Neural cell (in vitro differentiated cells): ENCODE measurements at regions not wholly inside any gene's neighbourhood (a gene's known extent, or its start where the extent isn't known, plus 50 kb on each side); places are given as distances from the start of the nearest gene placed in this dataset.
A peak's percentile ranks its signal among the peaks of the same experiment; 100 is the strongest.

Source experiments
- H2AFZ ChIP-seq: fragments of 200-600, 300-800 bp; sonication (generic), shearing (Covaris generic); 2 replicates; pipeline ENCODE4 v1.6.0; 2014; ENCODE audit warnings: low read depth, mild to moderate bottlenecking, antibody characterized with exemption, low read length, moderate library complexity
- H3F3A ChIP-seq: fragments of 200-600 bp; shearing (Covaris generic); 2 replicates; pipeline ENCODE4 v1.6.1; 2016; ENCODE audit warnings: mild to moderate bottlenecking, moderate library complexity, mixed read lengths, antibody characterized with exemption, low read length; ENCODE audit not compliant: insufficient read depth, poor library complexity, severe bottlenecking
- H3K27ac ChIP-seq: fragments of 200-600, 300-800 bp; sonication (generic), shearing (Covaris generic); 2 replicates; pipeline ENCODE4 v1.5.1; 2014; ENCODE audit warnings: mild to moderate bottlenecking, low read length, moderate library complexity
- H3K27me3 ChIP-seq: fragments of 300-800, 200-600 bp; sonication (generic), shearing (Covaris generic); 2 replicates; pipeline ENCODE4 v1.6.0; 2014; ENCODE audit warnings: mild to moderate bottlenecking, low read depth, low read length, moderate library complexity; ENCODE audit not compliant: insufficient read depth
- H3K36me3 ChIP-seq: fragments of 300-800, 200-600 bp; sonication (generic), shearing (Covaris generic); 2 replicates; pipeline ENCODE4 v1.5.1; 2014; ENCODE audit warnings: mild to moderate bottlenecking, antibody characterized with exemption, low read length, moderate library complexity; ENCODE audit not compliant: insufficient read depth
- H3K4me2 ChIP-seq: fragments of 300-800, 200-600 bp; sonication (generic), shearing (Covaris generic); 2 replicates; pipeline ENCODE4 v1.6.0; 2014; ENCODE audit warnings: mild to moderate bottlenecking, low read length
- H3K4me3 ChIP-seq: fragments of 300-800, 200-600 bp; sonication (generic), shearing (Covaris generic); 2 replicates; pipeline ENCODE4 v1.5.1; 2014; ENCODE audit warnings: mild to moderate bottlenecking, low read length, moderate library complexity
- H3K79me2 ChIP-seq: fragments of 200-600 bp; shearing (Covaris generic); replicated peaks from 2 replicates; pipeline ENCODE4 v1.6.0; 2014; ENCODE audit warnings: mild to moderate bottlenecking, low read length, moderate library complexity; ENCODE audit not compliant: insufficient read depth
- H3K9ac ChIP-seq: fragments of 300-800, 200-600 bp; sonication (generic), shearing (Covaris generic); 2 replicates; pipeline ENCODE4 v1.6.1; 2016; ENCODE audit warnings: mild to moderate bottlenecking, low read length, mixed read lengths
- H3K9me2 ChIP-seq: fragments of 200-600 bp; shearing (Covaris generic); 2 replicates; pipeline ENCODE4 v1.6.1; 2016; ENCODE audit warnings: mild to moderate bottlenecking, low read length, mixed read lengths; ENCODE audit not compliant: insufficient read depth
- H3K9me3 ChIP-seq: fragments of 200-600, 300-800 bp; sonication (generic), shearing (Covaris generic); 2 replicates; pipeline ENCODE4 v1.6.1; 2016; ENCODE audit warnings: mild to moderate bottlenecking, mixed run types, low read length, moderate library complexity, mixed read lengths
- H4K20me1 ChIP-seq: fragments of 200-600 bp; shearing (Covaris generic); 2 replicates; pipeline ENCODE4 v1.6.1; 2016; ENCODE audit warnings: mild to moderate bottlenecking, mixed run types; ENCODE audit not compliant: insufficient read depth
- EP300 ChIP-seq: fragments of 450-650 bp; conservative IDR thresholded peaks from 2 replicates; pipeline ENCODE4 v1.6.1; 2014; ENCODE audit warnings: antibody characterized with exemption, mild to moderate bottlenecking, moderate library complexity; ENCODE audit not compliant: poor library complexity, severe bottlenecking
- EZH2 ChIP-seq: fragments of 200-600, 300-800 bp; shearing (Covaris generic), sonication (generic); IDR thresholded peaks from 2 replicates; pipeline ENCODE4 v1.6.1; 2014; ENCODE audit warnings: antibody characterized with exemption, low read length, borderline replicate concordance, mild to moderate bottlenecking; ENCODE audit not compliant: insufficient read depth, poor library complexity, severe bottlenecking
- MXI1 ChIP-seq: fragments of 450-650 bp; conservative IDR thresholded peaks from 2 replicates; pipeline ENCODE4 v1.6.1; 2014; ENCODE audit warnings: antibody characterized with exemption, mild to moderate bottlenecking; ENCODE audit not compliant: poor library complexity, severe bottlenecking
- POLR2AphosphoS5 ChIP-seq: IDR thresholded peaks from 2 replicates; pipeline ENCODE4 v1.6.1; 2012
- RAD21 ChIP-seq: fragments of 450-650 bp; conservative IDR thresholded peaks from 2 replicates; pipeline ENCODE4 v1.6.1; 2014; ENCODE audit warnings: antibody characterized with exemption, mild to moderate bottlenecking, moderate library complexity
- REST ChIP-seq: IDR thresholded peaks from 2 replicates; pipeline ENCODE4 v1.6.1; 2012; ENCODE audit warnings: borderline replicate concordance
- SMC3 ChIP-seq: fragments of 450-650 bp; conservative IDR thresholded peaks from 2 replicates; pipeline ENCODE4 v1.6.1; 2014; ENCODE audit warnings: antibody characterized with exemption, mild to moderate bottlenecking, moderate library complexity; ENCODE audit not compliant: poor library complexity
- TAF1 ChIP-seq: IDR thresholded peaks from 2 replicates; pipeline ENCODE4 v1.6.1; 2012; ENCODE audit warnings: low read depth
- TF ChIP-seq, protein P1 (sequence below): fragments of 450-650 bp; IDR thresholded peaks from 2 replicates; pipeline ENCODE4 v1.5.1; 2014; ENCODE audit warnings: antibody characterized with exemption, mild to moderate bottlenecking, moderate library complexity; ENCODE audit not compliant: poor library complexity, severe bottlenecking

- Histone ChIP-seq H3K27me3 (no peaks in the 10 kb centered on the region), H3F3A (no peaks in the 10 kb centered on the region), H4K20me1 (no peaks in the 10 kb centered on the region), H3K9me2 (no peaks in the 10 kb centered on the region), H3K4me3 (no peak overlapping the region), H3K79me2 (no peaks in the 10 kb centered on the region), H2AFZ (no peak overlapping the region), H3K36me3 (no peaks in the 10 kb centered on the region), H3K27ac (no peak overlapping the region), H3K9ac (no peak overlapping the region), H3K4me2 (no peak overlapping the region), H3K9me3 (no peaks in the 10 kb centered on the region)
- TF ChIP-seq EP300 (peak; percentile 80), REST (no peak)
These were observed 736.9 kb upstream of the COBL start for GRCh38 chr7:52053525-52053924.

GRCh38 chr7:52030722-52031121 lies 714.1 kb upstream of the COBL start:
- H3K27me3 ChIP-seq, result no peaks in the 10 kb centered on the region
- no peak overlapping the region for H3K4me3 ChIP-seq
- no peaks in the 10 kb centered on the region for H3F3A ChIP-seq
- H3K4me2 ChIP-seq, result no peak overlapping the region
- H3K9me3 ChIP-seq, result no peaks in the 10 kb centered on the region
- no peaks in the 10 kb centered on the region for H4K20me1 ChIP-seq
- TF ChIP-seq SMC3, result no peak
- TF ChIP-seq MXI1, result no peak
- TF ChIP-seq RAD21, result no peak
- TF ChIP-seq EZH2, result no peak
- TF ChIP-seq REST, result no peak
- TF ChIP-seq, protein P1, sequence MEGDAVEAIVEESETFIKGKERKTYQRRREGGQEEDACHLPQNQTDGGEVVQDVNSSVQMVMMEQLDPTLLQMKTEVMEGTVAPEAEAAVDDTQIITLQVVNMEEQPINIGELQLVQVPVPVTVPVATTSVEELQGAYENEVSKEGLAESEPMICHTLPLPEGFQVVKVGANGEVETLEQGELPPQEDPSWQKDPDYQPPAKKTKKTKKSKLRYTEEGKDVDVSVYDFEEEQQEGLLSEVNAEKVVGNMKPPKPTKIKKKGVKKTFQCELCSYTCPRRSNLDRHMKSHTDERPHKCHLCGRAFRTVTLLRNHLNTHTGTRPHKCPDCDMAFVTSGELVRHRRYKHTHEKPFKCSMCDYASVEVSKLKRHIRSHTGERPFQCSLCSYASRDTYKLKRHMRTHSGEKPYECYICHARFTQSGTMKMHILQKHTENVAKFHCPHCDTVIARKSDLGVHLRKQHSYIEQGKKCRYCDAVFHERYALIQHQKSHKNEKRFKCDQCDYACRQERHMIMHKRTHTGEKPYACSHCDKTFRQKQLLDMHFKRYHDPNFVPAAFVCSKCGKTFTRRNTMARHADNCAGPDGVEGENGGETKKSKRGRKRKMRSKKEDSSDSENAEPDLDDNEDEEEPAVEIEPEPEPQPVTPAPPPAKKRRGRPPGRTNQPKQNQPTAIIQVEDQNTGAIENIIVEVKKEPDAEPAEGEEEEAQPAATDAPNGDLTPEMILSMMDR, result no peak
- TF ChIP-seq TAF1, result no peak
- TF ChIP-seq EP300, result no peak
- no peak for TF ChIP-seq POLR2AphosphoS5
- no peak overlapping the region for H3K27ac ChIP-seq
- no peaks in the 10 kb centered on the region for H3K36me3 ChIP-seq
- H3K9ac ChIP-seq, result no peak overlapping the region
- no peak overlapping the region for H2AFZ ChIP-seq
- no peaks in the 10 kb centered on the region for H3K79me2 ChIP-seq
- H3K9me2 ChIP-seq, result no peaks in the 10 kb centered on the region
